ENCODE measurements at regions not wholly inside any gene's neighbourhood (a gene's known extent, or its start where the extent isn't known, plus 50 kb on each side); places are given as distances from the start of the nearest gene placed in this dataset.

- no peak for DNase-seq (ENCODE audit: low spot score)
These were observed 118.8 kb upstream of the PARP11 start for GRCh38 chr12:3991798-3992580.

- no peak for DNase-seq (ENCODE audit: low spot score)
These were observed 117.5 kb upstream of the PARP11 start for GRCh38 chr12:3990501-3991280.

GRCh38 chr12:3989218-3989550 is 116.0 kb upstream of the PARP11 start:
- DNase-seq (ENCODE audit: low spot score) = no peak

GRCh38 chr12:3988519-3989217 is 115.5 kb upstream of the PARP11 start:
- DNase-seq (ENCODE audit: low spot score) = no peak

- DNase-seq (ENCODE audit: low spot score) = no peak
These were observed 114.4 kb upstream of the PARP11 start for GRCh38 chr12:3987571-3987970.

GRCh38 chr12:3980504-3981272 is 107.5 kb upstream of the PARP11 start:
- DNase-seq (ENCODE audit: low spot score) = no peak

- DNase-seq (ENCODE audit: low spot score) = no peak
These were observed 104.4 kb upstream of the PARP11 start for GRCh38 chr12:3977621-3978020.

GRCh38 chr12:3976351-3976938 is 103.2 kb upstream of the PARP11 start:
- DNase-seq (ENCODE audit: low spot score) = no peak

GRCh38 chr12:3975652-3976051 is 102.5 kb upstream of the PARP11 start:
- DNase-seq (ENCODE audit: low spot score) = no peak

GRCh38 chr12:3974883-3975282 is 101.7 kb upstream of the PARP11 start:
- peak; percentile 0 for DNase-seq (ENCODE audit: low spot score)

- no peak for DNase-seq (ENCODE audit: low spot score)
These were observed 100.9 kb upstream of the PARP11 start for GRCh38 chr12:3973973-3974644.

- no peak for DNase-seq (ENCODE audit: low spot score)
These were observed 100.2 kb upstream of the PARP11 start for GRCh38 chr12:3973269-3973884.

- DNase-seq (ENCODE audit: low spot score) = no peak
These were observed 99.4 kb upstream of the PARP11 start for GRCh38 chr12:3972576-3972975.

GRCh38 chr12:3968523-3968922 is 95.3 kb upstream of the PARP11 start:
- no peak for DNase-seq (ENCODE audit: low spot score)

GRCh38 chr12:3967556-3968160 is 94.5 kb upstream of the PARP11 start:
- peak; percentile 45 for DNase-seq (ENCODE audit: low spot score)

GRCh38 chr12:3966376-3966775 is 93.2 kb upstream of the PARP11 start:
- no peak for DNase-seq (ENCODE audit: low spot score)

GRCh38 chr12:3965046-3965445 is 91.8 kb upstream of the PARP11 start:
- no peak for DNase-seq (ENCODE audit: low spot score)

- peak; percentile 48 for DNase-seq (ENCODE audit: low spot score)
These were observed 91.2 kb upstream of the PARP11 start for GRCh38 chr12:3964439-3964838.

- no peak for DNase-seq (ENCODE audit: low spot score)
These were observed 89.7 kb upstream of the PARP11 start for GRCh38 chr12:3962631-3963483.
